Upper lobe of left lung (tissue), 6 donors: ENCODE measurements at regions not wholly inside any gene's neighbourhood (a gene's known extent, or its start where the extent isn't known, plus 50 kb on each side); places are given as distances from the start of the nearest gene placed in this dataset.

ENCODE experiments used
- ATAC-seq, 2 donors: fragments of 200-7000 bp; cut with Tn5 transposase; one replicate each; pipeline ENCODE4 v1.9.1; 2022; ENCODE audit warnings: mild to moderate bottlenecking in 2 of 2, moderate library complexity in 2 of 2; ENCODE audit not compliant: low FRiP score in 2 of 2
- DNase-seq, 2 donors: peaks; one replicate each; pipeline ENCODE4 v3.0.0-alpha.2; 2019 to 2020
- H3K27ac ChIP-seq, 4 donors: fragments of 200-600 bp; sonication (generic); one replicate each; pipeline ENCODE4 v1.5.1; 2016 to 2019
- H3K27me3 ChIP-seq, 4 donors: fragments of 200-600 bp; sonication (generic); one replicate each; pipeline ENCODE4 v1.5.1; 2017 to 2019
- H3K36me3 ChIP-seq, 4 donors: fragments of 200-600 bp; sonication (generic); one replicate each; pipeline ENCODE4 v1.5.1; 2016 to 2019
- H3K4me1 ChIP-seq, 4 donors: fragments of 200-600 bp; sonication (generic); one replicate each; pipeline ENCODE4 v1.5.1; 2018 to 2019
- H3K4me3 ChIP-seq, 4 donors: fragments of 200-600 bp; sonication (generic); one replicate each; pipeline ENCODE4 v1.5.1; 2017 to 2019; ENCODE audit warnings: mild to moderate bottlenecking in 2 of 4, moderate library complexity in 1 of 4
- H3K9me3 ChIP-seq, 4 donors: fragments of 200-600 bp; sonication (generic); one replicate each; pipeline ENCODE4 v1.5.1; 2018 to 2019
- EP300 ChIP-seq, 4 donors: sonication (generic); formaldehyde crosslinking; IDR thresholded peaks; one replicate each; pipeline ENCODE4 v1.5.1; 2017; ENCODE audit warnings: antibody characterized with exemption in 4 of 4, control low read depth in 2 of 4
- POLR2A ChIP-seq, 4 donors: fragments of 450-650 bp; IDR thresholded peaks; one replicate each; pipeline ENCODE4 v1.5.1; 2016 to 2017; ENCODE audit warnings: antibody characterized with exemption in 4 of 4, mild to moderate bottlenecking in 2 of 4
- POLR2AphosphoS5 ChIP-seq, 2 donors: sonication (generic); formaldehyde crosslinking; IDR thresholded peaks; one replicate each; pipeline ENCODE4 v1.5.1; 2017; ENCODE audit warnings: antibody characterized with exemption in 2 of 2
- WGBS, 2 donors: methylation state at CpG; one replicate each; pipeline ENCODE4 v1.1.5; 2017 to 2018; 5-methylcytosine and 5-hydroxymethylcytosine counted together
- TF ChIP-seq, protein P1 (sequence below), 6 experiments: fragments of 450-650 bp in 4 of 6; fragments of 200-600 bp in 2 of 6; sonication (generic) in 2 of 6; IDR thresholded peaks; one replicate each; pipeline ENCODE4 v1.5.1; 2016 to 2019; ENCODE audit warnings: antibody characterized with exemption in 6 of 6
- donor health status: DM: no; HTN: no; CAD: no; lungs with moderate emphysema.
- donor health status: DM: no; HTN: yes; CAD: no; lungs with severe emphysema.

DNA sequence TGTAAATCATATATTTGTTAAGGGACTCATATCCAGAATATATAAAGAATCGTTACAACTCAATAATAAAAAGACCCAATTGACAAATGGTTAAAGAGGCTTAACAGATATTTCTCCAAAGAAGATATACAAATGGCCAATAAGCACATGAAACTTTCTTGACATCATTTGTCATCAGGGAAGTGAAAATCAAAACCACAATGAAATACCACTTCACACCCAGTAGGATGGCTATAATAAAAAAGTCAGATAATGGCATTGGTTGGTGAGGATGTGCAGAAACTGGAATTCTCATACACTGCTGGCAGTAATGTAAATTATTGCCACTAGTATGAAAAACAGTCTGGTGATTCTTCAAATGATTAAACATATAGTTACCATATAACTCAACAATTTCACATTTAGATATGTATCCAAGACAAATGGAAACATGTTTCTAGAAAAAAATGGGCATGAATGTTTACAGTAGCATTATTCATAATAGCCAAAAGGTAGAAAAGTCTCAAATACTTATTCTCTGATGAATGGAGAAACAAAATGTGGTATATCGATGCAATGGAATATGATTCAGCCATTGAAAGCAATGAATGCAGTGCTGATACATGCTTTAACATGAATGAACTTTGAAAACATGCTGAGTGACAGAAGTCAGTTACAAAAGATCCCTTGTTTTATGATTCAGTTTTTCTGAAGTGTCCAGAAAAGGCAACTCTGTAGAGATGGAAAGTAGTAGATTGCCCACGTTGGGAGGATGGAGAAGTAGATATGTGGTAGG is 304.6 kb upstream of the ZEB2 start:
- DNase-seq (no peak), ATAC-seq (no peak)
- no peaks in the 10 kb centered on the region for H3K4me1 ChIP-seq
- no peak overlapping the region for H3K4me3 ChIP-seq
- peak overlapping the region in 1 of 4 donors; percentile 13 for H3K27ac ChIP-seq
- H3K27me3 ChIP-seq = no peaks in the 10 kb centered on the region
- 84 to 88% methylated on average over 3 of the region's 3 CpGs for WGBS, 2 donors
- H3K36me3 ChIP-seq = no peaks in the 10 kb centered on the region
- TF ChIP-seq, protein P1, sequence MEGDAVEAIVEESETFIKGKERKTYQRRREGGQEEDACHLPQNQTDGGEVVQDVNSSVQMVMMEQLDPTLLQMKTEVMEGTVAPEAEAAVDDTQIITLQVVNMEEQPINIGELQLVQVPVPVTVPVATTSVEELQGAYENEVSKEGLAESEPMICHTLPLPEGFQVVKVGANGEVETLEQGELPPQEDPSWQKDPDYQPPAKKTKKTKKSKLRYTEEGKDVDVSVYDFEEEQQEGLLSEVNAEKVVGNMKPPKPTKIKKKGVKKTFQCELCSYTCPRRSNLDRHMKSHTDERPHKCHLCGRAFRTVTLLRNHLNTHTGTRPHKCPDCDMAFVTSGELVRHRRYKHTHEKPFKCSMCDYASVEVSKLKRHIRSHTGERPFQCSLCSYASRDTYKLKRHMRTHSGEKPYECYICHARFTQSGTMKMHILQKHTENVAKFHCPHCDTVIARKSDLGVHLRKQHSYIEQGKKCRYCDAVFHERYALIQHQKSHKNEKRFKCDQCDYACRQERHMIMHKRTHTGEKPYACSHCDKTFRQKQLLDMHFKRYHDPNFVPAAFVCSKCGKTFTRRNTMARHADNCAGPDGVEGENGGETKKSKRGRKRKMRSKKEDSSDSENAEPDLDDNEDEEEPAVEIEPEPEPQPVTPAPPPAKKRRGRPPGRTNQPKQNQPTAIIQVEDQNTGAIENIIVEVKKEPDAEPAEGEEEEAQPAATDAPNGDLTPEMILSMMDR (IDR thresholded peaks at IDR 0.05) = no peak
- TF ChIP-seq POLR2AphosphoS5 (IDR thresholded peaks at IDR 0.05) = no peak
- TF ChIP-seq POLR2A (IDR thresholded peaks at IDR 0.05) = no peak
- H3K9me3 ChIP-seq = no peaks in the 10 kb centered on the region

DNA sequence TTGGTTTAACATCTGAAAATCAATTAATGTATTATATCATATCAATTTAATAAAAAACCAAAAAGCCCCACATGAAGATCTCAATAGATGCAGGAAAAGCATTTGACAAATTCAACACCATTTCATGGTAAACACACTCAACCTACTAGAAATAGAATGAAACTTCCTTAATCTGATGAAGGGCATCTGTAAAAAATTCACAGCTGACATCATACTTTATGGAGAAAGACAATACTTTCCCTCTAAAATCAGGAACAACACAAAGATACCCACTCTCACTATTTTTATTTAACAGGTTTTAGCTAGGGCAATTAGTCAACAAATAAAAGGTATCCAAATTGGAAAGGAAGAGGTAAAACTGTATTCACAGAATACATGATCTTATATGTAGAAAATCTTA is 303.0 kb upstream of the ZEB2 start:
- Histone ChIP-seq H3K9me3 (no peaks in the 10 kb centered on the region), H3K27me3 (no peaks in the 10 kb centered on the region), H3K27ac (no peak overlapping the region), H3K4me3 (no peak overlapping the region), H3K36me3 (no peaks in the 10 kb centered on the region), H3K4me1 (no peaks in the 10 kb centered on the region)
- DNase-seq (no peak), ATAC-seq (no peak)
- TF ChIP-seq POLR2A (IDR thresholded peaks at IDR 0.05) (no peak), EP300 (IDR thresholded peaks at IDR 0.05) (no peak), POLR2AphosphoS5 (IDR thresholded peaks at IDR 0.05) (no peak)
- TF ChIP-seq, protein P1 (IDR thresholded peaks at IDR 0.05) = no peak

DNA sequence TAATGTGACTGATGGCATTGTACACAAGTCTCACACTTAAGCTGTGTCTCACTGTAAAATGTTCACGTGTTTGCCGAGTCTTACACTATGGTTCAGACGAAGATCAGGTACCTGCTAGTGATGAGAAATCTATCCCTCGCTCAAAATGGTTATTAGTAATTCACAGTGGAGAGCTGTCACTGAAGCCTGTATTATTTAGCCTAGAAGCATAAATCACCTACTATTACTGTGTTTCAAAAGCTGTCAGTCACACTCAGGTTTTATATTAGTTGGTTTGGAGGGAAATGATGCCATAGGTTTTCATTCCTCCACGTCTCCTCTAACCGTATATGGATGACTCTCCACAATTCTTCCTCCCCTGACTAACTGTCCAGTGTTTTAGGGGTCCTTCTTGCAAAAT is 292.4 kb upstream of the ZEB2 start:
- Histone ChIP-seq H3K27me3 (no peaks in the 10 kb centered on the region), H3K4me1 (no peaks in the 10 kb centered on the region), H3K4me3 (no peak overlapping the region), H3K36me3 (no peaks in the 10 kb centered on the region), H3K9me3 (no peaks in the 10 kb centered on the region), H3K27ac (no peak overlapping the region)
- ATAC-seq (no peak), DNase-seq (no peak)
- no peak for TF ChIP-seq POLR2A (IDR thresholded peaks at IDR 0.05)
- no peak for TF ChIP-seq POLR2AphosphoS5 (IDR thresholded peaks at IDR 0.05)
- TF ChIP-seq EP300 (IDR thresholded peaks at IDR 0.05) = no peak
- 97% methylated on average over 6 of the region's 6 CpGs for WGBS, 2 donors

DNA sequence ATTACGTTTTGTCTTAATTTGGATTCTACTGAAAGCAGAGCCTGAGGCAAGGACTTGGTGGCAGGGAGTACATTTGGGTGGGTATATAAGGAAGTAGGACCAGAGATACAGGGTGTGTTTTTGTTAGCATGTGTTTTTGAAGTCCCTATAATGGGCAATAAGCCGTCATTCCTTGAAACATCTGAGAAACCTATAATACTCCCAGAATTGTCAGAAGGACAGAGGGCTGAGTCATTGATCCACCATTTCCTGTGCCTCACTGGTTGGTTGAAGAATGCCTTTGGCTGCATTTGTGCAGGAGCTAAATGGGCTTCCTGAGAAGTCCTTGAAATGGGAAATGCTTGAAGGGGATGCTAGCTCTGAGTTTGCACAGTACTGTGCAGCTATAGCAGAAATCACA is 281.8 kb upstream of the ZEB2 start:
- TF ChIP-seq POLR2AphosphoS5 (IDR thresholded peaks at IDR 0.05) (no peak), POLR2A (IDR thresholded peaks at IDR 0.05) (no peak), EP300 (IDR thresholded peaks at IDR 0.05) (no peak)
- TF ChIP-seq, protein P1 (IDR thresholded peaks at IDR 0.05) = no peak
- Histone ChIP-seq H3K36me3 (no peaks in the 10 kb centered on the region), H3K9me3 (no peaks in the 10 kb centered on the region), H3K27ac (no peak overlapping the region), H3K27me3 (no peaks in the 10 kb centered on the region), H3K4me1 (no peaks in the 10 kb centered on the region), H3K4me3 (no peak overlapping the region)
- DNase-seq (no peak), ATAC-seq (no peak)
- WGBS, 2 donors = 83 to 85% methylated on average over 2 of the region's 2 CpGs

DNA sequence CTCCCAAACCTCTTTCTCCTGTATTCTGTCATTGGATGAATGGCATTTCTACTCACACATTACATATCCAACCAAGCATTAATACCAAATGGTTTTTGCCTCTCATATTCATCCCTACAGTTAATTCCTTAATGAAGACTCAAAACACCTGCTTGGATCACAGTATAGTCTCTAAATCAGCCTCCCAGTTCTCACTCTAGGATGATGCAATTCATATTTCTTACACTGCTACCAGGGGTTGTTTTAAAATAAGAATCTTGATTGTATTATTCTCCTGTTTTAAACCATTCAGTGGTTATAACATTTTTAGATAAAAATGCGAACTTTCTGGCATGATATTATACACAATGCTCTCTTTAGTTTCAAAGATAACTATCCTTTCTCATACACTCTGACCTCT is 281.4 kb upstream of the ZEB2 start:
- H3K27ac ChIP-seq = no peak overlapping the region
- DNase-seq = no peak
- no peaks in the 10 kb centered on the region for H3K4me1 ChIP-seq
- no peaks in the 10 kb centered on the region for H3K27me3 ChIP-seq
- no peaks in the 10 kb centered on the region for H3K36me3 ChIP-seq
- H3K4me3 ChIP-seq = no peak overlapping the region
- 95 to 96% methylated on average over 1 of the region's 1 CpG for WGBS, 2 donors
- no peaks in the 10 kb centered on the region for H3K9me3 ChIP-seq
- TF ChIP-seq, protein P1 (IDR thresholded peaks at IDR 0.05) = no peak
- TF ChIP-seq POLR2AphosphoS5 (IDR thresholded peaks at IDR 0.05) (no peak), EP300 (IDR thresholded peaks at IDR 0.05) (no peak), POLR2A (IDR thresholded peaks at IDR 0.05) (no peak)
- ATAC-seq = no peak
